ENCODE measurements at regions not wholly inside any gene's neighbourhood (a gene's known extent, or its start where the extent isn't known, plus 50 kb on each side); places are given as distances from the start of the nearest gene placed in this dataset.

- TF ChIP-seq CTCF (IDR thresholded peaks at IDR 0.05) (no peak), POLR2AphosphoS5 (IDR thresholded peaks at IDR 0.05) (no peak)
Measured at GRCh38 chr2:173690349-173690748, 274.8 kb downstream of the SP3 start.

Measured in prostate gland (tissue), 2 donors.